Ishikawa (cell line): ENCODE measurements at regions not wholly inside any gene's neighbourhood (a gene's known extent, or its start where the extent isn't known, plus 50 kb on each side); places are given as distances from the start of the nearest gene placed in this dataset.

ENCODE experiments used
- CEBPB ChIP-seq: IDR thresholded peaks from 2 replicates; pipeline ENCODE4 v1.6.1; 2012
- CREB1 ChIP-seq: IDR thresholded peaks from 2 replicates; pipeline ENCODE4 v1.6.1; 2012; ENCODE audit warnings: low read depth
- EGR1 ChIP-seq: IDR thresholded peaks from 2 replicates; pipeline ENCODE4 v1.6.1; 2012
- EP300 ChIP-seq: IDR thresholded peaks from 2 replicates; pipeline ENCODE4 v1.6.1; 2012; ENCODE audit warnings: borderline replicate concordance
- NFIC ChIP-seq: IDR thresholded peaks from 2 replicates; pipeline ENCODE4 v1.6.1; 2012
- RAD21 ChIP-seq: IDR thresholded peaks from 2 replicates; pipeline ENCODE4 v1.6.1; 2012; ENCODE audit warnings: low read depth
- TAF1 ChIP-seq: IDR thresholded peaks from 2 replicates; pipeline ENCODE4 v1.6.1; 2012; ENCODE audit warnings: low read depth, mild to moderate bottlenecking
- TCF12 ChIP-seq: IDR thresholded peaks from 2 replicates; pipeline ENCODE4 v1.6.1; 2012; ENCODE audit warnings: low read depth
- TEAD4 ChIP-seq: IDR thresholded peaks from 2 replicates; pipeline ENCODE4 v1.6.1; 2012
- YY1 ChIP-seq: IDR thresholded peaks from 2 replicates; pipeline ENCODE4 v1.6.1; 2012; ENCODE audit warnings: low read depth
- ZBTB7A ChIP-seq: IDR thresholded peaks from 2 replicates; pipeline ENCODE4 v1.6.1; 2012; ENCODE audit warnings: low read depth
- TF ChIP-seq, protein P1 (sequence below): IDR thresholded peaks from 2 replicates; pipeline ENCODE4 v1.6.1; 2012
- TF ChIP-seq, protein P2 (sequence below): IDR thresholded peaks from 2 replicates; pipeline ENCODE4 v1.6.1; 2012; ENCODE audit warnings: low read depth, mild to moderate bottlenecking
- TF ChIP-seq, protein P3 (sequence below): IDR thresholded peaks from 2 replicates; pipeline ENCODE4 v1.6.1; 2012

DNA sequence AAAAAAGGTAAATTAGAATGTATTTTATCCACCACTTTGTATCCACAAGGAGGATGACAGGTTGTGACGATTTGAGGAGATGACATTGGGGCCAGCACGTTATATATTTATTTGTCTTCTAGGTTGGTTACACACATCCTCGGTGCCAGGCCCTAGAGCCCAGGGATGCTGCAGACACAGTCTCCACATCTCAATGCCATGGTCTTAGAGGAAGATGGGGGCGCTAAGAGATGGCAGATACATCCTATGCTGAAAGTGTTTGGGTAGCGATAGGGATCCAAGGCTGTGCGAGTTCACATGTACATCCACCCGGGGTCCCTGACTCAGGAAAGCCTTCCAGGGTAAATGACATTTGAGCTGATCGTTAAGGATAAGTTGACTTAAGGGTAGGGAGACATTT lies 193.1 kb upstream of the GSC start:
- no peak for TF ChIP-seq TCF12
- TF ChIP-seq, protein P1, sequence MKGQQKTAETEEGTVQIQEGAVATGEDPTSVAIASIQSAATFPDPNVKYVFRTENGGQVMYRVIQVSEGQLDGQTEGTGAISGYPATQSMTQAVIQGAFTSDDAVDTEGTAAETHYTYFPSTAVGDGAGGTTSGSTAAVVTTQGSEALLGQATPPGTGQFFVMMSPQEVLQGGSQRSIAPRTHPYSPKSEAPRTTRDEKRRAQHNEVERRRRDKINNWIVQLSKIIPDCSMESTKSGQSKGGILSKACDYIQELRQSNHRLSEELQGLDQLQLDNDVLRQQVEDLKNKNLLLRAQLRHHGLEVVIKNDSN: no peak
- no peak for TF ChIP-seq ZBTB7A

DNA sequence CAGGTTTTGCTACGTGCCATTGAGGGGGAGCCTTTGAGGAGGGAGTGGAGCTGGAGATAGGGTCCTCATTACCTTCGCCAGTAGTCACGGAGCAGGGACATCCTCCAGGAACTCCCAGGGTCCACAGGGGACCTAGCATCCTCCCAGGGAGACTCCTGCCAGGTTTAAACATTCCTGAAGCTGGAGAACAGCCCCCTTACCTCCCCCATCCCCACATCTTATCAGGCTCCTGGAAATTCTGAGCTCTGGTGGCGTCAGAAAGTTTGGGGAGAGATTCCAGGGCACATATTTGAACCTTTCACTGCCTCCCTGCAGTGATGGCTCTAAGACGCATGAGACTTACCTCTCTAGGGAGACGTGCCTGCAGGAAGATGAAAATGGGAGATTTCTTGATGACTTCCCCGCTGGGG lies 192.3 kb upstream of the GSC start:
- TF ChIP-seq, protein P2, sequence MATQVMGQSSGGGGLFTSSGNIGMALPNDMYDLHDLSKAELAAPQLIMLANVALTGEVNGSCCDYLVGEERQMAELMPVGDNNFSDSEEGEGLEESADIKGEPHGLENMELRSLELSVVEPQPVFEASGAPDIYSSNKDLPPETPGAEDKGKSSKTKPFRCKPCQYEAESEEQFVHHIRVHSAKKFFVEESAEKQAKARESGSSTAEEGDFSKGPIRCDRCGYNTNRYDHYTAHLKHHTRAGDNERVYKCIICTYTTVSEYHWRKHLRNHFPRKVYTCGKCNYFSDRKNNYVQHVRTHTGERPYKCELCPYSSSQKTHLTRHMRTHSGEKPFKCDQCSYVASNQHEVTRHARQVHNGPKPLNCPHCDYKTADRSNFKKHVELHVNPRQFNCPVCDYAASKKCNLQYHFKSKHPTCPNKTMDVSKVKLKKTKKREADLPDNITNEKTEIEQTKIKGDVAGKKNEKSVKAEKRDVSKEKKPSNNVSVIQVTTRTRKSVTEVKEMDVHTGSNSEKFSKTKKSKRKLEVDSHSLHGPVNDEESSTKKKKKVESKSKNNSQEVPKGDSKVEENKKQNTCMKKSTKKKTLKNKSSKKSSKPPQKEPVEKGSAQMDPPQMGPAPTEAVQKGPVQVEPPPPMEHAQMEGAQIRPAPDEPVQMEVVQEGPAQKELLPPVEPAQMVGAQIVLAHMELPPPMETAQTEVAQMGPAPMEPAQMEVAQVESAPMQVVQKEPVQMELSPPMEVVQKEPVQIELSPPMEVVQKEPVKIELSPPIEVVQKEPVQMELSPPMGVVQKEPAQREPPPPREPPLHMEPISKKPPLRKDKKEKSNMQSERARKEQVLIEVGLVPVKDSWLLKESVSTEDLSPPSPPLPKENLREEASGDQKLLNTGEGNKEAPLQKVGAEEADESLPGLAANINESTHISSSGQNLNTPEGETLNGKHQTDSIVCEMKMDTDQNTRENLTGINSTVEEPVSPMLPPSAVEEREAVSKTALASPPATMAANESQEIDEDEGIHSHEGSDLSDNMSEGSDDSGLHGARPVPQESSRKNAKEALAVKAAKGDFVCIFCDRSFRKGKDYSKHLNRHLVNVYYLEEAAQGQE: no peak
- no peak for TF ChIP-seq NFIC
- TF ChIP-seq CEBPB: no peak
- TF ChIP-seq EP300: no peak

DNA sequence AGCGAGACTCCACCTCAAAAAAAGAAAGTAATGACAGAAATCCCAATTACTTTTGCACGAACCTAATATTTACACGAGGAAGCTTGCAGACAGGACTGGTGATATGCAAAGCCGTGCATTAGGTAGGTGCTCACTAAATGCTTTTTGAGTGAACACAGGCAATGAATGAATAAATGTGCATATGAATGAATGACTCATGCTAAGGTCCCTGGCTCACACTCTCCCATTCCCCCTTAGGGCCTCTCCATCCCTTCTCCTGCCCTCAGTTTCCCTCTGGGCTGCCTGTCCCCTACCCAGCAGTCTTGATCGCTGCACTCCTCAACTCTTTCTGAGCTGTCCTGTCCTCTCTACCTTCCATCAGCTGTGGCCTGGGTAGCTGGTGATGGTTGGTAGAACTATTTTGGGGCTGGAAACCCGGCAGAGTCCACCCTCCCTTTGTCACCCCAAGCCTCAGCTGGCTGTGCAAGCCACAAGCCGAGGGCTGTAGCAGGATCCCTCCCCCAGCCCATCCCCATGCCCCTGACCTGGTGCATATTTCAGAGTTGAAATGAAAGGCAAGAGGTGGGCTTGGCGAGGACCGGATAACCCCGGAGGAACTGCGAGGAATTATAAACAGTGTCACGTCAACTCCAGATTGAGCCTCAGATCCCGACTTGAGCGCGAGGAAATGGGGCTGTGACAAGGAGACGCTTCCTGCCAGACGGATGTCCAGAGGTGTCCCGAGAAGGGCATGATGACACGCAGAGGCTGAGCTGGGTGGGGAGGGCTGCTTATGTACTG lies 191.7 kb upstream of the GSC start:
- TF ChIP-seq NFIC: no peak
- no peak for TF ChIP-seq EP300
- TF ChIP-seq TAF1: no peak
- TF ChIP-seq, protein P1: no peak
- no peak for TF ChIP-seq CREB1
- TF ChIP-seq, protein P3, sequence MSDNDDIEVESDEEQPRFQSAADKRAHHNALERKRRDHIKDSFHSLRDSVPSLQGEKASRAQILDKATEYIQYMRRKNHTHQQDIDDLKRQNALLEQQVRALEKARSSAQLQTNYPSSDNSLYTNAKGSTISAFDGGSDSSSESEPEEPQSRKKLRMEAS: no peak
- no peak for TF ChIP-seq YY1
- TF ChIP-seq EGR1: no peak
- TF ChIP-seq TCF12: no peak
- TF ChIP-seq, protein P2: no peak

DNA sequence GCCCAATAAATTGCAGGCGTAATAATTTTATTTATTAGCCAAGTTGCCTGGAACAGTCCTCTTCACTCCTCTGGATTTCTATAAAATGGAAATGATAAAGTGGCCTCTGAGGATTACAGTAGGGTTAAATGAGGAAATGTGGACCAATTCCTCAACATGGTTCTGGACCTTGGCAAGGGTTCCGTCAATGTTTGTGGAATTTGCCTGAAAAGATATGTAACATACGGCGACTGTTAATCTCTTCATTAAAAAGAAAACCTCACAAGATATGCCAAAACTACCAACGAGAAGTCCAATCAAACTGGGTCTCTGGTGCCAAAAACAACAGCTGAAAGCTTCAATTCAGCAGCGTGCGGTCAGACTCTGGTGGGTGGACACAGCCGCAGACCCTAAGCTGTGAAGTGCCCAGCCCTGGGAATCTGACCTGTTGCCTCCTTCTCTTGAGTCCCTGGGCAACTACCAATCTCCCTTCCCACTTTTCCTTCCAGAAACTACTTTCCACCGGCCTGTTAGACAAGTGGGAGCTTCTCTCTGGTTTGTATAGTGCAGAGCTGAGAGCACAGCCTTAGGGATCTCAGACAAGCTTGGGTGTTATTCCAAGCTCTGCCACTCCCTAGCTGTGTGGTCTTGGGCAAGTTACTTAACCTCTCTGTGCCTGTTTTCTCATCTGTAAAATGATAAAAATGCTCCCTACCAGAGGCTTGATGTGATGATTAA lies 190.5 kb upstream of the GSC start:
- TF ChIP-seq, protein P3: no peak
- TF ChIP-seq ZBTB7A: no peak
- TF ChIP-seq, protein P2: no peak
- TF ChIP-seq TCF12: no peak
- no peak for TF ChIP-seq TAF1

DNA sequence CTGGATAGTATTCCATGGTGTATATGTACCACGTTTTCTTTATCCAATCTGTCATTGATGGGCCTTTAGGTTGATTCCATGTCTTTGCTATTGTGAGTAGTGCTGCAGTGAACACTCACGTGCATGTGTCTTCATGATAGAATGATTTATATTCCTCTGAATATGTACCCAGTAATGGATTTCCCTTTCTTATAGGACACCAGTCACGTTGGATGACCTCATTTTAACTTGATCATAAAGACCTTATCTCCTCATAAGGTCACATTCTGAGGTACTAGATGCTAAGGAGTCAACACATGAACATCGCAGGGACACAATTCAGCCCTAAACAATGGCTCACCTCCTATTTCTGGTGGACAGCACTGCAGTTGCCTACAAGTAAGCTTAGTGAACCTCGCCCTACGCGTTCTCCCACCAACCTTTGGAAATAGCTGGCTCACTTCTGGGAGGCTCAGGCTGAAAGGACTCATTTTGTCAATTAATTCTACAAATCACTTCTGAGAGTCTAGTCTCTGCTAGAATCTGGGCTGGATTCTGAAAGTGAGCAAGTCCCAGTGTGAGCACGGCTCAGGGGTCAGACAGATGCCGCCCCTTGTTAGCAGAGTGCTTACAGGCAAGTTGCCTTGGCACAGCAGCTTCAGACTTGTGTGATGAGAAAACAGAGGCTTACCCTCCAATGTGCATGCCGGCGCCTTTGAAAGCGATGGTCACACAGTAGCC lies 183.8 kb upstream of the GSC start:
- TF ChIP-seq TCF12 (no peak), EP300 (no peak), YY1 (no peak), CEBPB (no peak), RAD21 (no peak), TEAD4 (no peak), TAF1 (no peak), EGR1 (no peak)
- TF ChIP-seq, protein P1: no peak
- TF ChIP-seq, protein P3: no peak
